ENCODE measurements at regions not wholly inside any gene's neighbourhood (a gene's known extent, or its start where the extent isn't known, plus 50 kb on each side); places are given as distances from the start of the nearest gene placed in this dataset.

- no peak overlapping the region for H2BK120ac ChIP-seq (ENCODE audit: insufficient read depth, low read length, poor library complexity)
- no peaks in the 10 kb centered on the region for H3K36me3 ChIP-seq (ENCODE audit: control insufficient read depth in 1 of 2, insufficient read depth in 2 of 2, low read length in 2 of 2)
- H4K91ac ChIP-seq (ENCODE audit: low read depth, low read length): no peak overlapping the region
- H3K79me2 ChIP-seq (ENCODE audit: control insufficient read depth, insufficient read depth, low read length, poor library complexity): no peaks in the 10 kb centered on the region
- H3K18ac ChIP-seq (ENCODE audit: low read length): no peak overlapping the region
- no peak overlapping the region for H4K8ac ChIP-seq (ENCODE audit: low read depth, low read length)
- no peak overlapping the region for H3K14ac ChIP-seq (ENCODE audit: low read length)
- no peaks in the 10 kb centered on the region for H3K4me1 ChIP-seq (ENCODE audit: control insufficient read depth in 1 of 2, insufficient read depth in 2 of 2, low read length in 2 of 2)
- no peak overlapping the region for H3K27ac ChIP-seq (ENCODE audit: low read depth, low read length)
- no peak for DNase-seq
- no peak overlapping the region for H2AK5ac ChIP-seq (ENCODE audit: low read length)
- H4K12ac ChIP-seq (ENCODE audit: low read depth, low read length): no peak overlapping the region
- no peak overlapping the region for H3K23ac ChIP-seq (ENCODE audit: low read length)
- no peaks in the 10 kb centered on the region for H3K9me3 ChIP-seq (ENCODE audit: insufficient read depth, low read depth, low read length)
- no CpG with 5 or more reads among the region's 4 CpGs for whole genome bisulfite sequencing (ENCODE audit: extremely low coverage, insufficient coverage, insufficient read length)
- H3K4ac ChIP-seq (ENCODE audit: low read depth, low read length): no peak overlapping the region
- no peak overlapping the region for H3K9ac ChIP-seq (ENCODE audit: low read length)
- no peak overlapping the region for H3K4me2 ChIP-seq (ENCODE audit: low read length)
- no peak overlapping the region for H2AFZ ChIP-seq (ENCODE audit: insufficient read depth, low read length, poor library complexity)
- H3K27me3 ChIP-seq (ENCODE audit: insufficient read depth, low read length): no peaks in the 10 kb centered on the region
- no peaks in the 10 kb centered on the region for H3K79me1 ChIP-seq (ENCODE audit: low read length)
- no peak overlapping the region for H3K4me3 ChIP-seq (ENCODE audit: low read depth, low read length)
- no peak overlapping the region for H2BK5ac ChIP-seq (ENCODE audit: low read depth, low read length, poor library complexity)
- H2BK12ac ChIP-seq (ENCODE audit: low read length): no peak overlapping the region
Measured at GRCh38 chr16:8243981-8244380, 346.3 kb downstream of the TMEM114 start.

GRCh38 chr16:8241408-8241807 is 348.9 kb downstream of the TMEM114 start:
- Histone ChIP-seq H3K79me1 (ENCODE audit: low read length) (no peaks in the 10 kb centered on the region), H2AK5ac (ENCODE audit: low read length) (no peak overlapping the region), H2BK5ac (ENCODE audit: low read depth, low read length, poor library complexity) (no peak overlapping the region), H4K91ac (ENCODE audit: low read depth, low read length) (no peak overlapping the region), H4K8ac (ENCODE audit: low read depth, low read length) (no peak overlapping the region), H4K12ac (ENCODE audit: low read depth, low read length) (no peak overlapping the region), H3K27me3 (ENCODE audit: insufficient read depth, low read length) (no peaks in the 10 kb centered on the region), H3K27ac (ENCODE audit: low read depth, low read length) (no peak overlapping the region), H2BK120ac (ENCODE audit: insufficient read depth, low read length, poor library complexity) (no peak overlapping the region), H3K9me3 (ENCODE audit: insufficient read depth, low read depth, low read length) (no peaks in the 10 kb centered on the region), H3K9ac (ENCODE audit: low read length) (no peak overlapping the region), H2BK12ac (ENCODE audit: low read length) (no peak overlapping the region), H3K4ac (ENCODE audit: low read depth, low read length) (no peak overlapping the region), H3K79me2 (ENCODE audit: control insufficient read depth, insufficient read depth, low read length, poor library complexity) (no peaks in the 10 kb centered on the region), H2AFZ (ENCODE audit: insufficient read depth, low read length, poor library complexity) (no peak overlapping the region), H3K4me3 (ENCODE audit: low read depth, low read length) (no peak overlapping the region), H3K18ac (ENCODE audit: low read length) (no peak overlapping the region), H3K4me1 (ENCODE audit: control insufficient read depth in 1 of 2, insufficient read depth in 2 of 2, low read length in 2 of 2) (no peaks in the 10 kb centered on the region), H3K23ac (ENCODE audit: low read length) (no peak overlapping the region), H3K4me2 (ENCODE audit: low read length) (no peak overlapping the region), H3K14ac (ENCODE audit: low read length) (no peak overlapping the region), H3K36me3 (ENCODE audit: control insufficient read depth in 1 of 2, insufficient read depth in 2 of 2, low read length in 2 of 2) (no peaks in the 10 kb centered on the region)
- no peak for DNase-seq
- no CpG with 5 or more reads among the region's 3 CpGs for WGBS (ENCODE audit: extremely low coverage, insufficient coverage, insufficient read length)

- no peak overlapping the region for H2AFZ ChIP-seq (ENCODE audit: insufficient read depth, low read length, poor library complexity)
- DNase-seq: no peak
- no peak overlapping the region for H4K8ac ChIP-seq (ENCODE audit: low read depth, low read length)
- no peak overlapping the region for H3K9ac ChIP-seq (ENCODE audit: low read length)
- no CpG with 5 or more reads among the region's 2 CpGs for WGBS (ENCODE audit: extremely low coverage, insufficient coverage, insufficient read length)
- H3K27me3 ChIP-seq (ENCODE audit: insufficient read depth, low read length): no peaks in the 10 kb centered on the region
- H3K14ac ChIP-seq (ENCODE audit: low read length): no peak overlapping the region
- H2BK120ac ChIP-seq (ENCODE audit: insufficient read depth, low read length, poor library complexity): no peak overlapping the region
- no peak overlapping the region for H3K18ac ChIP-seq (ENCODE audit: low read length)
- H3K4me2 ChIP-seq (ENCODE audit: low read length): no peak overlapping the region
- no peak overlapping the region for H3K27ac ChIP-seq (ENCODE audit: low read depth, low read length)
- H2AK5ac ChIP-seq (ENCODE audit: low read length): no peak overlapping the region
- H3K23ac ChIP-seq (ENCODE audit: low read length): no peak overlapping the region
- H4K12ac ChIP-seq (ENCODE audit: low read depth, low read length): no peak overlapping the region
- no peak overlapping the region for H2BK12ac ChIP-seq (ENCODE audit: low read length)
- no peak overlapping the region for H2BK5ac ChIP-seq (ENCODE audit: low read depth, low read length, poor library complexity)
- H3K4me1 ChIP-seq (ENCODE audit: control insufficient read depth in 1 of 2, insufficient read depth in 2 of 2, low read length in 2 of 2): no peaks in the 10 kb centered on the region
- no peak overlapping the region for H3K4ac ChIP-seq (ENCODE audit: low read depth, low read length)
- H3K9me3 ChIP-seq (ENCODE audit: insufficient read depth, low read depth, low read length): no peaks in the 10 kb centered on the region
- no peak overlapping the region for H3K4me3 ChIP-seq (ENCODE audit: low read depth, low read length)
- H3K36me3 ChIP-seq (ENCODE audit: control insufficient read depth in 1 of 2, insufficient read depth in 2 of 2, low read length in 2 of 2): no peaks in the 10 kb centered on the region
- no peaks in the 10 kb centered on the region for H3K79me1 ChIP-seq (ENCODE audit: low read length)
- no peaks in the 10 kb centered on the region for H3K79me2 ChIP-seq (ENCODE audit: control insufficient read depth, insufficient read depth, low read length, poor library complexity)
- no peak overlapping the region for H4K91ac ChIP-seq (ENCODE audit: low read depth, low read length)
Measured at GRCh38 chr16:8239443-8239842, 350.9 kb downstream of the TMEM114 start.

- no peak overlapping the region for H2BK5ac ChIP-seq (ENCODE audit: low read depth, low read length, poor library complexity)
- no peak overlapping the region for H2BK120ac ChIP-seq (ENCODE audit: insufficient read depth, low read length, poor library complexity)
- no peak overlapping the region for H2BK12ac ChIP-seq (ENCODE audit: low read length)
- H3K4me1 ChIP-seq (ENCODE audit: control insufficient read depth in 1 of 2, insufficient read depth in 2 of 2, low read length in 2 of 2): no peaks in the 10 kb centered on the region
- no peak overlapping the region for H3K23ac ChIP-seq (ENCODE audit: low read length)
- H3K9ac ChIP-seq (ENCODE audit: low read length): no peak overlapping the region
- no peak overlapping the region for H3K4me2 ChIP-seq (ENCODE audit: low read length)
- H4K8ac ChIP-seq (ENCODE audit: low read depth, low read length): no peak overlapping the region
- H2AK5ac ChIP-seq (ENCODE audit: low read length): no peak overlapping the region
- H3K18ac ChIP-seq (ENCODE audit: low read length): no peak overlapping the region
- no peak for DNase-seq
- no peaks in the 10 kb centered on the region for H3K79me1 ChIP-seq (ENCODE audit: low read length)
- H4K12ac ChIP-seq (ENCODE audit: low read depth, low read length): no peak overlapping the region
- H3K27me3 ChIP-seq (ENCODE audit: insufficient read depth, low read length): no peaks in the 10 kb centered on the region
- H3K4ac ChIP-seq (ENCODE audit: low read depth, low read length): no peak overlapping the region
- no CpG with 5 or more reads among the region's 3 CpGs for WGBS (ENCODE audit: extremely low coverage, insufficient coverage, insufficient read length)
- H3K4me3 ChIP-seq (ENCODE audit: low read depth, low read length): no peak overlapping the region
- no peaks in the 10 kb centered on the region for H3K79me2 ChIP-seq (ENCODE audit: control insufficient read depth, insufficient read depth, low read length, poor library complexity)
- H3K9me3 ChIP-seq (ENCODE audit: insufficient read depth, low read depth, low read length): no peaks in the 10 kb centered on the region
- H3K14ac ChIP-seq (ENCODE audit: low read length): no peak overlapping the region
- H2AFZ ChIP-seq (ENCODE audit: insufficient read depth, low read length, poor library complexity): no peak overlapping the region
- H4K91ac ChIP-seq (ENCODE audit: low read depth, low read length): no peak overlapping the region
- H3K36me3 ChIP-seq (ENCODE audit: control insufficient read depth in 1 of 2, insufficient read depth in 2 of 2, low read length in 2 of 2): no peaks in the 10 kb centered on the region
- no peak overlapping the region for H3K27ac ChIP-seq (ENCODE audit: low read depth, low read length)
Measured at GRCh38 chr16:8237452-8237851, 352.9 kb downstream of the TMEM114 start.

Data from trophoblast cell (in vitro differentiated cells and primary cell).